Activated naive CD4-positive, alpha-beta T cell treated with anti-CD3 and anti-CD28 coated beads, Interleukin-2, amount 50 U/mL, for 16 hours (primary cell): ENCODE measurements at regions not wholly inside any gene's neighbourhood (a gene's known extent, or its start where the extent isn't known, plus 50 kb on each side); places are given as distances from the start of the nearest gene placed in this dataset.

Experiments used
- DNase-seq: peaks from one replicate; pipeline ENCODE4 v3.0.0-alpha.2; 2020

DNA sequence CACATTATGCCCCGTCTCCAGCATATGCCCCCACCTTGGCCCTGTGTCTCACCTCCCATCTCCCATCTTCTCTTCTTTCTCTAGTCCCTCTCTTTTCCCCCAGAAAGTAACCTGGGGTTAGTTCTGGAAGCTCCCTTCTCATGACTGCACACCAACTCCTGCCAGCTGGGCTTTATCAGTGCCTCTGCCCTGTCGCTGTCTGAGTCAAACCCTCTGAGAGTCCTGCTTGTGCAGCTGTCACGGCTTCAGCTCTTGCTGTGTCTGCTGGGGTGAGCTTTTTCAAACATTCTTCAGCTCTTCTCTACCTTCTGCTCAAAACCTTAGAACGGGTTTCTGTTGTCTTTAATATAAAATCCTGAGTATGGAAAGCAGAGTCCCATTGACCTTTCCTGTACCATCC is 304.5 kb upstream of the B3GAT1 start:
- DNase-seq, result no peak

DNA sequence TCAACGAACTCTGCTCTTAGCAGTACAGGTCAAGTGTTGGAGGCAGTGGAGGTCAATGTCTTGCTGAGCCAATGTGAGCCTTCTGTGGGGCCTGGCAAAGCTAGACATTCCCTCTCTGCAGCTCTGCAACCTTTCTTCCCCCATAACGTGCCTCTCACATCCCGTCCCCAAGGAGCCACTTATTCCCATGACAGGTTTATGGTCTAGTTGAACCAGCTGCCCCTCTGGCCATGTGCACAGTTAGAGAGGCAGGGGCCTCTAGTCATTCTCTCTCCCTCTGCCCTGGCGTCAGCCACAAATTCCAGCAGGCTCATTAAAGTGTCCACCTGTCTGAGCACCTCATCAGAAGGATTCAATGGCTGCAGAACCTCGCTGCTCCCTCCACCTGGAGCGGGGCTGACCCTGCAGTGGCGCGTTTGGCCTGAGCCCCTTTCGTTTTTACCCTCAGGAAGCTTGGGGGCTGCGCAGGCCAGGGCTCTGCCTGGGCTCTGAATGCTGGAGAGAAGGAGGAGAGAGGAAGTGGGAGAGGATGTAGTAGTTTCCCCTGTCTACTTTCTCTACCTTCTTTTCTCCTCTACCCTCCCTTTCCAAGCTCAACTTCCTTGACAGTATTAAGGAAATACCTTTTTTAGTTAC is 302.1 kb upstream of the B3GAT1 start:
- DNase-seq, result no peak

DNA sequence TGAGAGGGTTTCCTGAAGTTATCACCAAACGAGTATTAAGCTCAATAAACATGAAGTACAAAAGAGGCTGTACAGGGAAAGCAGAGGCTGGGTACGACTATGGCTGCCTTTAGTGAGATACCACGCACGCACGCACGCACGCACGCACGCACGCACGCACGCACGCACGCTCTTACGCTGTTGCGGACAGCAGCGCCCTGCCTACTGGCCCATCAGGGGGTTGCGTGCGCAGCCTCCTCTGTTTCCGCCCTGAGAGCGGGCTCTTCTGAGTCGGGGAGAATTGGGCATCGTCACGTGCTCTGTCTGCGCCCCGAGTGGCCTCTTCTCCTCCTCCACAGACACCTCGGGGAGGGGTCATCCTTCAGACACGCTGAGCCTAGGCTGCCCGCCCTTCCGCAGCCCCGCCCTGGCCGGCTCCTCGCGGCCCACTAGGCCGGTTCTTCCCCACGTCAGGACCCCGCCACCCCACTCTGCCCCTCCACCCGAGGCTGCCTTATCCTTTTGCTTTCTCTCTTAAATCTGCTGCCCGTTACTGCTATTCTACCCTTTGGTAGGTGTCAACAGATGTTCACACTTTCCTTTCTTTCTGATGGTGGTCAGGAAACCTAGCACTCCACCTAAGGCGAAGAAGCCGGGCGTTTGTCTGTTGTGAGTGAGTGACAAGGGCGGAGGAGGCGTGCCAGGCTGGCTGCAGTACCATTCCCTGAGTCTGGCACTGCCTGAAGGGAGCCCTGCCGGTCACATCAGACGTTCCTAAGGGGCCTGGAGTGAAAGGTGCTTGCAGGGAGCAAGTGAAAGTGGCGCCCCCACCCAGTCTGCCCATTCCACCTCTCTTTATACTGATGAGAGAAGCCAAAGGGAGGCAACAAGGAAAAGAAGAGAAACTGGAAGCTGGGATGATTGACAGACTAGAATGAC is 300.4 kb upstream of the B3GAT1 start:
- DNase-seq, result no peak

DNA sequence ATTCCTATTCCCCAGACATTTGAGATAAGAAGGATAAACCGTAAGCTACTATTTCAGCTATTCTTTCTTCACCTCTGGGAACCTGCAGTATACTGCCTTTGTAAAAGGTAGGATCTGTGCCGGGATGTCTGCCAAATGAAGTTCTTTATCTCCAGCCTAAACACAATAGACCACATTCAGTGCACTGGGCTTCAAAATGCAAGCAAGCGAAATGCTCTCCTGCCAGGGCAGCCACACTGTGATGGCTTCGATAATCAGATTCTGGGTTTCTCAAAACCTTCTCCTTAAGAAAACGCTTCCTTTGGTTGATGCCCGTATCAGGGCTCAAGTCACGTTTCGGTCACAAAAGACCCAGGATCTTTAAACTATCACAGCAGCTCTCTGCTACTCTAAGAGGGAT is 299.5 kb upstream of the B3GAT1 start:
- DNase-seq, result no peak

DNA sequence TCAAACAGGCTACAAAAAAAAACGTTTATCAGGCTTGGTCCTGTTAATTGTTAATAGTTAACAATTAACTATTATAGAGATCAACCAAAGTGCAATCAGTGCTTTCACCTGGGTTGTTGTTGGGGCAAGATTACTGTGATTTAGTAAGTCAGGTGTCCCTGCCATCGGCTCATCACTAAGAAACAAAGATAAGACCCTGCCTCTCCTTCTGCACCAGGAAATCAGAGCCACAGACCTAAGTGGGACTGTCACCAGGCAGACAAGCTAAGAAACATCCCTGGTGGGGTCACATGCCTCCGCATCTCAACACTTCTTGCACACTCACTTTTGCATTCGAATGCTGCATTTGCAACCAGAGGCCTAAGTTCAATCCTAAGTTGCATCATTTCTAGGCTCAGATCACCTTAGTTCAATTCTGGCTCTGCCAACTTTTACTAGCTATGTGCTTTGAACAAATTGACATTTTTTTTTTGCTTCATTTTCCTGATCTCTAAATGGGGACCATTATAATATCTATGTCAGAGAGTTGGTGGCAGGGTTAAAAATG is 298.9 kb upstream of the B3GAT1 start:
- no peak for DNase-seq

DNA sequence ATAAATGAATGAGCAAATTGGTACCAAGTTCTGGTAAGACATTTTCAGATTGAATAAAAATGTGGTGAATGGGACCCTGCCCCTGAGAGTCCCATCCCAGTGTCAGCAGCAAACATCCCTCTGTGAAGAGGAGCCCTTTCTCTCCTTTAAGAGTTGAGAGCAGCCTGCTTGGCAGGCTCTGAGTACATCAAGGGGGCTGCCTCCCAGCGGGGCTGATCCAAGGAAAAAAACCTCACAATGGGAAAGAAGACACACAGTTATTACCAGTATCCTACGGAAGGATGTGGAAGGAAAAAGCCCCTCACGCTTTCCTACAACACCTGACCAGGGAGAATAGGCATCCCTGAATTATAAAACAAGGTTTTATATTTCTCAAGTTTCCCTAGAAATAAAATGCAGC is 293.8 kb upstream of the B3GAT1 start:
- DNase-seq, result no peak

DNA sequence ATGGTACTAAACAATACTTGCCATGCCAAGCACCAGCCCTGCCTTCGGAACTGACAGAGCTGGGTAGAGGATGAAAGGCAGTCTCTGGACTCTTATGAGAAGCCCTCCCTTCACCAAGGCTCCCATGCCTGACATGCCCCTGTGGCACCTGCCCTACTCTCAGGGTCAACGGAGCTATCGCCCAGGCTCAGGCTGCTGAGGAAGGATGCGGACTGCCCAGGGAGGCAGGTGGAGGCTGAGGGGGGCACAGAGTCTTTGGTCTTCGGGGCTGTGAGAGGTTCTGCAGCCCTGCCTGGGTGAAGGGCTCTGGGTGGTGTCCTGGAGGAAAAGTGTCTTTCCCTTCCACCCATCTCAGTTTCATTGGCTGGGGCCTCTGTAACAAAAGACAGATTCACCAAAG is 290.8 kb upstream of the B3GAT1 start:
- no peak for DNase-seq

DNA sequence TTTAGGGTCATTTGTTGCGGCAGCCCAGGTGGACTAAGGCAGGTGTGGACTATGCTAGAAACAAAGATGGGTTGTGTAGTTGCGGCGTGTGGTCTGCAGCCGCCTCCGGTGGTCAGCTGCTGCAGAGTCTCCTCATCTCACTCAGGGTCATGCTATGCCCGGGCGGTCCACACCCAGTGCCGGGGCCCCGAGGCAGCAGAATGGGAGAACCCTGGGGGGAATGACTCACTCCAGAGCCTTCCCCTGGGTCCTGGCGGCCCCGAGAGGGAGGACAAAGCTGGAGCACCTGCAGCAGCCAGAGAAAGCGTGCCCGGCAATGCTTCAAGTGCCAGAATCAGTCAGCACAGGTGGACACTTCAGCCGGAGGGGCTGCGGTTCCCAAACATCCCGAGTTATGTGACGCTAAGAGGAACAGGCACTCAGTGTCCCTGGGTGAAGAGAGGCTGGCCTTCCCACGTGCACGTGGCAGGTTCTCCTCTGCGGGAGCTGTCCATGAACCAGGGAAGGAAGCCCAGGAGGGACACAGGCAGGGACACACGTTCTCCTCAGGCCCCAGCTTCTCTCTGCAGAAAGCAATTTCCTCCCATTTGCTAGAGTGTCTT is 289.6 kb upstream of the B3GAT1 start:
- no peak for DNase-seq

DNA sequence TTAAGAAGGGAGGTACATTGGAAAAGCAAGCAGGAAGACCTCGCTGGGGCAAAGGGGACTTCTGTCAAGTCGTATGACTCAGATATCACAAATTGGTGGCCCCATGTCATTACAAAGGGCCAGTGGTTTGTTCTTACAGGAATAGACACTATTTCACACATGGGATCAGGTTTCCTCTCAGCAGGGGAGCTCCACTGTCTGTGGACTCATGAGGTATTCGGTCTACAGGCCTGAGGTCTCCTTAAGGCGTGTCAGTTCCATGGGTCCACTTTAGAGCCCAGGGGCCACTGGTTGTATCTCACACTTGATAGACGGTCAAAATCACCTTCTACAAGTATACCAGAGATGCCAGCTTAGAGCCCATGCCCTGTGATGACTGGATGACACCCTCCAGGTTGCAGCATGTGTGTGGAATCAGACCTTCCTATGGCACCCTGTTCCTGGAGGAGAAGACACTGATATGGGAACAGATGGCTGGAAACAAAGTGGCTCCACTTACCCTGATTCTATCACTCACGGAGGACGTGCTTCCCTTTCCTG is 288.1 kb upstream of the B3GAT1 start:
- DNase-seq, result no peak

DNA sequence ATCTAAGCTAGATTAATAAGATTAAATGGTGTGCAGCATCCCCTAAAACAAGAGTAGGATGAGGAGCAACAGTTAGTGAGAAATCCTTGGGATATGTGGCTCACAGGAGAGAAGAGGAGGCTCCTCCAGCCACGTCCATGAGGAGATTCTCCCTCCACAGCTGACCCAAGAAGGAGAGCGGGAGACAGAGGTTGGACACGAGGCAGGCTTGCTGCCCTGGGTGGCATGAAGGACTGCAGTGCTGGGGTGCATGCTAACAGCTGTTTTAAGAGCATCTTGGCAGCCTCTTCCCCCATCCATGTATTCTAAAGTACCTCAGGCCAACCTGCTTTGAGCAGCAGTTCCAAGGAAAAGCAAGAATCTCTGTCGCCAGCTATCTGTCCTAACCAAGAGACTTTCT is 284.4 kb upstream of the B3GAT1 start:
- no peak for DNase-seq

DNA sequence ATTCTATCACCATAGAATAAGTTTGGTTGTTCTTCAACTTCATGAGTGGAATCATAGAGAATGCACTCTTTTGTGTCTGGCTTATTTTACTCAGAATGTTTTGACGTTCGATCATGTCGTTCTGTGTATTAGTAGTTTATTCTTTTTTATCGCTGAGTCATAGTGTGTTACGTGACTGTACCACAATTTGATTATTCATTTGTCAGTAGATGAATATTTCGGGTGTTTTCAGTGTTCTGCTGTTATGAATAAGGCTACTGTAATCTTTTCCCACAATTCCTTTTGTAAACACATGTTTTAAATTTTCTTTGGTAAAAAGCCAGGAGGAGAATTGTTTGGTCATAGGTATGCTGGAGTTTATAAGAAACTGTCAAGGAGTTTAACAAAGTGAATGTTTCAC is 279.9 kb upstream of the B3GAT1 start:
- DNase-seq, result no peak

DNA sequence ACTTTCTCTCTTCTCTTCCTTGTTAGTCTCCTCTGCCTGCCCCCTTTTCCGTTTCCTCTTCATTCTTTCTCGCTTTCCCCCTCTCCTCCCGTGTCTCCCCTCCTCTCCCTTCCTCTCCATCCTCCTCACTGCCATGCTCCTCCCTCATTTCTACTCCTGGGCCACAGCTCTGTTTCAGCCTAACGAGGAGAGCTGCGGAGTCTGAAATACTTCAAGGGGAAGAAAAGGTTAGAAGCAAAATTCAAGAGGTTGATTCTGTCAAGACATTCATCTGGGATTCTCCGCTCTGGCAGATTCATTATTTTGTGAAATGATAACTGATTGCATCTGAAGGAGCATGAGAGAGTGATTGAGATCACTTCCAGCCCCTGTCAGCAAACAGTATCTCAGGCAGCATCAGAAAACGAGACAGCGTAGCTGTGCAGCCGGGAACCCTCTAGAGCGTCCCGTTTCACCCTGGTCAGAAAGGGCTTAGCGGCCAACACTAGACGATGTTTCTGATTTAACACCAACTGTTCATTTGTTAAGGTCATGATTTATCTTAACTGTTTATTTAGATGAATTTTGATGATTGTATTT is 279.3 kb upstream of the B3GAT1 start:
- no peak for DNase-seq

DNA sequence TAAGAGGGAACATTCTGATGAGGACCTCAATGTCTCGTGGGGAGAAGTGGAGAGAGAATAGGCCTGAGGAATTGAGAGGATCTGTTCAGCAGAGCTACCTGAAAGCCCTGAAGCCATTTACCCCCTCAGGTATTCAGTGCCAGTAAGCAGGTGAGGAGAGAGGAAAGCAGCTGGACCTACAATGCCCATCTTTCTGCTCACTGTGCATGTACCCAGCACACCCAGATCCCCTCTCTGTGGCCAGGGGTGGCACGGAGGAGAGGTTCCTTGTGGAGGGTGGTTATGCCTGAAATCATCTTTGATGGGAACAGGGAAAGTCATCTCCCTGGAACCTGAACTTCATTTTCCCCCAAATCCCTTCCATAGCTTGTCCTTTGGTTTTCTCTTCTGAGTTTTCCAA is 277.8 kb upstream of the B3GAT1 start:
- DNase-seq, result no peak

DNA sequence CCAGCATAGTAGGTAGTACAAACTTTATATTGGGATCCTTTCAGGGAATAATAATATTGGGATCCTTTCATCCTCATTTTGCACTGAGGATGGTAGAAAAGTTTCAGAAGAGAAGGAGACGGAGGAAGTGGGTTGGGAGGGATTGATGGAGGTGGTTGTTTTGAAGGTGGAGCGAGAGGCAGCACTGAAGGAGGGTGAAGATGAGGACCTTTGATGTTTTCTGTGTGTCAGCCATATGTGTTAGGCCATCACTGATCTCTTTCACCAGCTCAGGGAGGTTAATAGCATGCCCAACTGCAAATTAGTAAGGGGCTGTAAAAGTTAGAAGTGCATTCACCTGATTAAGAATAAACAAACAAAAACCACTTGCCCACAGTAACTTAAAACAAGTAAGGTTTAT is 275.5 kb upstream of the B3GAT1 start:
- no peak for DNase-seq

DNA sequence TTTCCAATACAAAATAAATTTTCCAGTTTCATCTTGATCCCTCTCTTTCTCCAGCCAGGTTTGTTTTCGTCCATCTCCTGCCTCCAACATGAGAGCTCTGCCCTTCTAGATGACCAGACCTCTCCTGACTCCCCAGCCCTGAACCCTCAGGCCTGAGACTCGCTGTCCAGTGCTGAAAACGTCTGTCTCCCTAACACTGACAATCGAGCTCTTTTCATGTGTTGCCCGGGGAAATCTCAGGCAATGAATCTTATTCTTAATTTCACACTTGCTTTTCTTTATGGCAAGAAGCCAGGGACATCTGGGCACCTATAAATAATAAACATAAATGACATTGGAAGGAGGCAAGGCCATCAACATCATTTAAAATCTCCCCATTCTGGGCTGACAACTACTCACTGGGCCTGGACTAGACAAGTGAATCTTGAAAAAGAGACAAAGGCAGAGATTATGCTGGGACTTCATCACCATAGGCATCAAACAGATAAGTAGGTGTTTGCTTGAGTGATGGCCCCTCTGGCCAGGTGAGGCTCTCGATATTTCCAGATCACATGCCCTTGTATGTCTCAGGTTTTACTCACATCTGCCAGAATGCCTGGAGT is 274.5 kb upstream of the B3GAT1 start:
- no peak for DNase-seq

DNA sequence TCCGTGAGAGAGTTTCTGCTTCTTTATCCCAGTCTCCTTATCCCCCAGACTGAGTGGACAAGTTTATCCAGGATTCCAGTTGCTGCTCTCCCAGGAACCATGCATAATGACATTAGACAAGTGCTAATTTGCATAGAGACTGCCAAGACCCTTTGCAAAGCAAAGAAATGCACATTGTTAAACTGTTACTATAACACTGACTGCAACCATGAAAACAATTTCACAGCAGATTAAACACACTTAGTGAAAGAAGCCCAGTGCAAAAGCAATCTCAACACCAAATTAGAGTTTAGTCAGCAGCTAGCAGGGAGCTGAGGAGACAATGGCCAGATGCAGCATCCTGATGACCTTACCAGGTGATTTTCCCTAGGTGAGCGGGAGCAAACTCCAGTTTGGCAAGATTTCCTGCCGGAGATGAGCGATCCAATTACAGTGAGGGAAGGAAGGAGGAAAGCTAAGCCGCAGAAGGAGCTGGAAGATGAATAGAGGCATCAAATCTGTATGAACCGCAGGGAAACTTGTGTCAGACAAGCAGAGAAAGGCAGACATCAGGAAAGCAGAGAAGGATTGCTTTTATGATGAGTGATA is 273.8 kb upstream of the B3GAT1 start:
- no peak for DNase-seq

DNA sequence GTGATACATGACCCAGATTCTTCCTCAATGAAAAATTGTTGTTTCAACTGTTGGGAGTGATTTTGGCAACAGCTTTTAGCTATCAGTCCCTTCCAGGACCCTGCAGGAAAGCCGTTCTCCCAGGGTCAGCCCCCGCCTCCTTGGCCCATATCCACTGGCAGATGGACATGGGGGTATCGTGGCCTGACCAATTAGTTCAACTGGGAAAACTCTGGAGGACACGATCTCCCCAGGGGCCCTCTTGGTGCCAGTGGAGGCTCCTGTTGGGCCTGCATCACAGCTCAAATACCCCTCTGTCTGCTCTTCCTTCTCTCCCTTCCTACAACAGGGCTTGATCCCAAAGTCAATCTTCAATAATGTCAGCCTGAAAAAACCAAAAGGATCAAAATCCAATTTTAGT is 272.5 kb upstream of the B3GAT1 start:
- DNase-seq, result no peak

DNA sequence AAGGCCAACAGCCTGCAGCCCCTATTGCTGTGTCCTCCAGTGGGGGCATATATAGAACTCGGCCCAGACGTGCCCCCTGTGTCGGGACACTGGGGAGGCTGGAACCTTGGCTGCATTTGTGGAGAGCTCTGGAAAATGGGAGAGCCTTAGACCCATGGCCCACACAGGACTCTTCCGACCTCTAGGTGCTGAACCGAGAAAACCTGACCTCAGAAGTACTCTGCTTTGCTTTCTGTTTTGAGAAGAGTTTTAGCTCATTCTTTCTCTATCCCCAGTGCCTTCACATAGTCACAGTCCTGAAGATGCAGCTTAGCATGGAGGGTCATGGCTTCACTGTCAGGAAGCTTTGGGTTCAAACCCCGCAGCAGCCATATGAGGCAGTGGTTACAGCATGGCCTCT is 271.8 kb upstream of the B3GAT1 start:
- DNase-seq, result no peak

DNA sequence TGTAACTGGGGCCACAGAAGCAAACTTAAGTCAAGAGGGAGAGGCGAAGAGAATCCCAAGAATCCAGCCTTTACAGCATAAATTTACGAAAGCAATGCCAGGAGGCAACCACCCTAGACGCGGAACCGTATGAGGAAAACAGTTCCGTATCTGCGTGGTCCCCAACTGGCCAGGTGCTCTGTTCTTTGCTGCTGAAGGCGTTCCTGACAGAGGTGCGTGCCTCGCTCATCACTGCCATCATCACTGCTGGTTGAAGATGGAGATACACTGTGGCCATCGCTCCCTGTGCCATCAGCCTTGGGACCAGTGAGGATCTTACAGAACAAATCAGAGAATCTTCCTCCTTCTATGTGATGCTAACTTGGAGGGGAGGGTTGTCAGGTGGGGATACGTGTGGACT is 270.5 kb upstream of the B3GAT1 start:
- DNase-seq, result no peak

DNA sequence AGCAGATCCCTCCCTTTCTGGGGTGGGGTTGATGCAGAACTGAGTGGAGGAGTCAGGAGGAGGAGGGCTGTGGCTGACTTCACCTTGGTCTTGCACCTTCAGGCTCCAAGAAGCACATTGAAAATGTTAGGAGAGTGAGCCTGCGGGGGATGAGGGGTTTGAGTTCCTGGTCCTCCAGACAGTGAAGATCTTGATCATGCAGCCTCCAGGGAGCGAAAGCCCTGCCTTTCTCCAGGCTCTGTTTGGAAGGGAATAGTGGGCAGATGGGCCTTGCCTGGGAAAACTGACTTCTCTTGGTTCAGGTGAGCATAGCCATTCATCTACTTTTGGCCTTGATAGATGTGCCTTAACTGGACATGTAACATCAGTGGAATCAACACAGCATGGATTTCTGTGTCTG is 267.6 kb upstream of the B3GAT1 start:
- no peak for DNase-seq

DNA sequence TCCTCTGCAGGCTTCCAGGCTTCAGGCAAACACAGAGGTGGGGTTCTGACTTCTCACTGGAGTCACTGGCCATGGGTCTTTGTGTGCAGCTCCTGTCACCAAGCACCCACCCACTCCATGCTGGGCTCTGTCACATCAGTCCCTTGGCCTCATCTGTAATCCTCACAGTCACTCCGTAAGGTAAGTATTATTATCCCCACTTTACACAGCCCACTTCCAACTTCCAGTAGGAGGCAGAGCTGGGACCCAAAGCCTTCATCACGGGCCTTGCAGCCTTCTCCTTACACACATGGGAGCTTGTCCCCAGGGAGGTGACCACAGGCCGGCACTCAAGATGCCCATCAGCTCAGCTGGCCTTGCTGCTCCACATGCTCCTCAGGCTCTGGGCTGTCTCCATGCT is 266.7 kb upstream of the B3GAT1 start:
- DNase-seq, result no peak

DNA sequence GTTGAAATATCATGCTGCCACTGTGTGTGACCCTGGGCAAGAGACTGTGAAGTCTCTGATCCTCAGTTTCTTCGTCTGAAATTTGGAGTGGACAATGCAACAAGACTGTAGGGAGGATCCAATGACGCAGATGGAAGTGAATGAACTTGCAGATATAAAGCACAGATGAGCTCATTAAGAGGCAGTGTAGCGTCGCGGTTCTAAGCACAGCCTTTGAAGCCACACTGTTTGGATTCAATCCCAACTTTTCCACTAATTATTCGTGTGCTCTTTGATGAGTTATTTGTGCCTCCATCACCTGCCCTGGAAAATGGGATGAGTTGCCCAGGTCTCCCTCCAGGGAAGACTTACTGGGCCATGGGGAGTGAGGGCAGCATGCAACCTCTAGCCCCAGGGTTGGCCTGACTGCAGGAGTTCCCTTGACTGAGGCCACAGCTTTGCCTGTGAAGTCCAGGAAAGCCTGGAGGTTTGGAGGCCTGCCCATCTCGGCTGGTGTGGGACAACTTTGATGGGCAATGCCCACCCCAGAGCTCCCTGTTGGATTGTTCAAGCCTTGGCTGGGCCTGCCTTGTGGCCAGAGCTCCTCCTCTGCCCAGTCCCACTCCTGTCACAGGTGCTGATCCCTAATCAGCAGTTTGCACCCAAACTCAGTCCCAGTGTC is 266.0 kb upstream of the B3GAT1 start:
- DNase-seq, result no peak
